HepG2 (cell line): ENCODE measurements at regions not wholly inside any gene's neighbourhood (a gene's known extent, or its start where the extent isn't known, plus 50 kb on each side); places are given as distances from the start of the nearest gene placed in this dataset.

Experiments
- ATAC-seq: fragments of 200-7000 bp; cut with Tn5 transposase; 3 replicates; pipeline ENCODE4 v1.9.1; 2020; ENCODE audit warnings: mild to moderate bottlenecking, moderate library complexity
- BruUV-seq: library from RNA; stranded (reverse); fragments of 400-500 nt; replicated peaks from 2 replicates; lab custom pipeline; 2021; lab: Mats Ljungman, UMichigan
- CTCF ChIA-PET: fragments of 300-600 bp; formaldehyde crosslinking; extraction: SDS; loops from one replicate; lab custom pipeline; 2021; ENCODE audit warnings: low total read pairs, inconsistent platforms, low intra/inter-chr PET ratio; lab: Yijun Ruan, JAX
- POLR2A ChIA-PET: fragments of 350-600 bp; sonication (Branson Sonifier 250); formaldehyde crosslinking; loops from one replicate; lab custom pipeline; 2020; ENCODE audit warnings: antibody characterized with exemption, inconsistent platforms; lab: Yijun Ruan, JAX
- DNase-seq: peaks from one replicate; pipeline ENCODE4 v3.0.0-alpha.2; 2015; ENCODE audit warnings: low spot score
- FAIRE-seq: peaks from 3 replicates; lab custom pipeline; 2011; peaks lifted over from hg19 to GRCh38; lab: Jason Lieb, UNC
- H2AFZ ChIP-seq: one replicate; pipeline ENCODE4 v1.6.1; 2011; ENCODE audit warnings: low read length, inconsistent platforms
- H3K27ac ChIP-seq: fragments of 300-600 bp; 3 replicates; pipeline ENCODE4 v1.8.0; 2011; ENCODE audit warnings: mixed run types, mild to moderate bottlenecking, mixed read lengths, low read length, inconsistent platforms; ENCODE audit not compliant: insufficient read depth; ENCODE audit errors: extremely low read length
- H3K27me3 ChIP-seq, 2 experiments: fragments of 200-600 bp in 1 of 2; 2 replicates in 1 of 2; 3 replicates in 1 of 2; pipeline versions ENCODE4 v1.6.0 to v1.8.0; 2011; ENCODE audit warnings: low read length in 2 of 2, mild to moderate bottlenecking in 2 of 2, moderate library complexity in 2 of 2, inconsistent platforms in 1 of 2; ENCODE audit not compliant: insufficient read depth in 2 of 2, control insufficient read depth in 1 of 2
- H3K36me3 ChIP-seq, 2 experiments: fragments of 200-600 bp in 1 of 2; replicated peaks in 1 of 2; 2 replicates in 1 of 2; 3 replicates in 1 of 2; pipeline versions ENCODE4 v1.5.1 to v1.8.0; 2011; ENCODE audit warnings: low read length in 2 of 2, inconsistent platforms in 1 of 2; ENCODE audit not compliant: insufficient read depth in 2 of 2, control insufficient read depth in 1 of 2
- H3K4me1 ChIP-seq: 2 replicates; pipeline ENCODE4 v1.5.1; 2012; ENCODE audit warnings: low read length, inconsistent platforms; ENCODE audit not compliant: insufficient read depth
- H3K4me2 ChIP-seq: 2 replicates; pipeline ENCODE4 v1.6.0; 2011; ENCODE audit warnings: low read depth, low read length, inconsistent platforms
- H3K4me3 ChIP-seq, 3 experiments: fragments of 200-600 bp in 1 of 3; sonication (generic), shearing (Covaris generic) in 1 of 3; replicated peaks in 1 of 3; 2 replicates each; pipeline ENCODE4 v1.5.1; 2011 to 2016; ENCODE audit warnings: low read length in 3 of 3, inconsistent platforms in 2 of 3, low read depth in 2 of 3, mild to moderate bottlenecking in 2 of 3, control low read depth in 1 of 3, mixed read lengths in 1 of 3; ENCODE audit not compliant: insufficient read depth in 1 of 3
- H3K79me2 ChIP-seq: one replicate; pipeline ENCODE4 v1.6.1; 2011; ENCODE audit warnings: low read length, inconsistent platforms; ENCODE audit not compliant: insufficient read depth
- H3K9ac ChIP-seq: 2 replicates; pipeline ENCODE4 v1.6.0; 2011; ENCODE audit warnings: mild to moderate bottlenecking, low read depth, low read length, inconsistent platforms; ENCODE audit not compliant: insufficient read depth
- H3K9me3 ChIP-seq: 2 replicates; pipeline ENCODE4 v1.5.1; 2012; ENCODE audit warnings: mild to moderate bottlenecking, low read length
- H4K20me1 ChIP-seq: 2 replicates; pipeline ENCODE4 v1.6.0; 2011; ENCODE audit warnings: inconsistent platforms, mild to moderate bottlenecking, low read length, moderate library complexity; ENCODE audit not compliant: insufficient read depth
- ARNT ChIP-seq: fragments of 450-650 bp; IDR thresholded peaks from 2 replicates; pipeline ENCODE4 v1.6.1; 2017
- ATF3 ChIP-seq: sonication (generic); formaldehyde crosslinking; IDR thresholded peaks from 2 replicates; pipeline ENCODE4 v1.4.0; 2020; ENCODE audit warnings: missing genetic modification reagents
- GATAD1 ChIP-seq: IDR thresholded peaks from 2 replicates; pipeline ENCODE4 v1.6.1; 2016; ENCODE audit warnings: missing genetic modification reagents, missing compliant biosample characterization
- GTF3A ChIP-seq: sonication (generic); formaldehyde crosslinking; conservative IDR thresholded peaks from 2 replicates; pipeline ENCODE4 v1.4.0; 2020; ENCODE audit warnings: mild to moderate bottlenecking, missing genetic modification reagents
- GZF1 ChIP-seq: sonication (generic); formaldehyde crosslinking; IDR thresholded peaks from 2 replicates; pipeline ENCODE4 v1.5.1; 2020; ENCODE audit warnings: mild to moderate bottlenecking, missing genetic modification reagents
- NFKBIZ ChIP-seq: IDR thresholded peaks from 2 replicates; pipeline ENCODE4 v1.6.1; 2018; ENCODE audit warnings: missing genetic modification reagents, missing compliant biosample characterization
- SIN3B ChIP-seq: fragments of 150-350 bp; IDR thresholded peaks from 2 replicates; pipeline ENCODE4 v1.6.1; 2014; ENCODE audit warnings: low read length
- SMARCC2 ChIP-seq: fragments of 450-650 bp; IDR thresholded peaks from 2 replicates; pipeline ENCODE4 v1.6.1; 2017; ENCODE audit warnings: antibody characterized with exemption, mild to moderate bottlenecking
- THYN1 ChIP-seq: sonication (generic); formaldehyde crosslinking; IDR thresholded peaks from 2 replicates; pipeline ENCODE4 v1.8.1; 2023; ENCODE audit warnings: low read depth, mild to moderate bottlenecking, moderate library complexity, missing genetic modification reagents, borderline replicate concordance
- ZBTB1 ChIP-seq: sonication (generic); formaldehyde crosslinking; IDR thresholded peaks from 2 replicates; pipeline ENCODE4 v1.4.0; 2020; ENCODE audit warnings: missing genetic modification reagents, borderline replicate concordance
- ZNF513 ChIP-seq: sonication (generic); formaldehyde crosslinking; conservative IDR thresholded peaks from 2 replicates; pipeline ENCODE4 v1.5.0; 2020; ENCODE audit warnings: missing genetic modification reagents
- ZNF562 ChIP-seq: sonication (generic); formaldehyde crosslinking; IDR thresholded peaks from 2 replicates; pipeline ENCODE4 v1.8.0; 2022; ENCODE audit warnings: missing genetic modification reagents, borderline replicate concordance
- ZNF737 ChIP-seq: sonication (generic); formaldehyde crosslinking; IDR thresholded peaks from 2 replicates; pipeline ENCODE4 v1.5.0; 2020; ENCODE audit warnings: missing genetic modification reagents, mild to moderate bottlenecking, borderline replicate concordance
- ZNF768 ChIP-seq: sonication (generic); formaldehyde crosslinking; IDR thresholded peaks from 2 replicates; pipeline ENCODE4 v1.4.0; 2020; ENCODE audit warnings: missing genetic modification reagents
- WGBS: methylation state at CpG from one replicate; pipeline ENCODE4 v1.1.6; 2017; ENCODE audit warnings: low lambda C conversion rate; 5-methylcytosine and 5-hydroxymethylcytosine counted together
- in situ Hi-C: cut with HindIII; loops from 2 replicates; pipeline ENCODE4 v1.10.0; 2017; ENCODE audit warnings: low pct_unique_long_range_greater_than_20kb; ENCODE audit not compliant: extremely low pct_ligation_motif_present
- intact Hi-C: fragments of 100-400 bp; cut with micrococcal nuclease; formaldehyde crosslinking; loops from one replicate; pipeline ENCODE4 v1.10.0; 2022; ENCODE audit not compliant: unreplicated experiment
- TF ChIP-seq, protein P1 (sequence below): sonication (generic); formaldehyde crosslinking; IDR thresholded peaks from 2 replicates; pipeline ENCODE4 v1.4.0; 2020; ENCODE audit warnings: missing genetic modification reagents, borderline replicate concordance

- TF ChIP-seq THYN1 (CRISPR knock-in tag) (no peak), ZNF513 (CRISPR knock-in tag) (no peak), ATF3 (CRISPR knock-in tag) (no peak), NFKBIZ (CRISPR knock-in tag) (no peak), GZF1 (no peak), ZNF562 (CRISPR knock-in tag) (no peak), ARNT (no peak), ZNF737 (CRISPR knock-in tag) (no peak)
- TF ChIP-seq, protein P1, sequence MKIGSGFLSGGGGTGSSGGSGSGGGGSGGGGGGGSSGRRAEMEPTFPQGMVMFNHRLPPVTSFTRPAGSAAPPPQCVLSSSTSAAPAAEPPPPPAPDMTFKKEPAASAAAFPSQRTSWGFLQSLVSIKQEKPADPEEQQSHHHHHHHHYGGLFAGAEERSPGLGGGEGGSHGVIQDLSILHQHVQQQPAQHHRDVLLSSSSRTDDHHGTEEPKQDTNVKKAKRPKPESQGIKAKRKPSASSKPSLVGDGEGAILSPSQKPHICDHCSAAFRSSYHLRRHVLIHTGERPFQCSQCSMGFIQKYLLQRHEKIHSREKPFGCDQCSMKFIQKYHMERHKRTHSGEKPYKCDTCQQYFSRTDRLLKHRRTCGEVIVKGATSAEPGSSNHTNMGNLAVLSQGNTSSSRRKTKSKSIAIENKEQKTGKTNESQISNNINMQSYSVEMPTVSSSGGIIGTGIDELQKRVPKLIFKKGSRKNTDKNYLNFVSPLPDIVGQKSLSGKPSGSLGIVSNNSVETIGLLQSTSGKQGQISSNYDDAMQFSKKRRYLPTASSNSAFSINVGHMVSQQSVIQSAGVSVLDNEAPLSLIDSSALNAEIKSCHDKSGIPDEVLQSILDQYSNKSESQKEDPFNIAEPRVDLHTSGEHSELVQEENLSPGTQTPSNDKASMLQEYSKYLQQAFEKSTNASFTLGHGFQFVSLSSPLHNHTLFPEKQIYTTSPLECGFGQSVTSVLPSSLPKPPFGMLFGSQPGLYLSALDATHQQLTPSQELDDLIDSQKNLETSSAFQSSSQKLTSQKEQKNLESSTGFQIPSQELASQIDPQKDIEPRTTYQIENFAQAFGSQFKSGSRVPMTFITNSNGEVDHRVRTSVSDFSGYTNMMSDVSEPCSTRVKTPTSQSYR (CRISPR knock-in tag) = no peak
Measured at GRCh38 chr17:56739776-56740175, 93.9 kb downstream of the C17orf67 start (continued).

DNA sequence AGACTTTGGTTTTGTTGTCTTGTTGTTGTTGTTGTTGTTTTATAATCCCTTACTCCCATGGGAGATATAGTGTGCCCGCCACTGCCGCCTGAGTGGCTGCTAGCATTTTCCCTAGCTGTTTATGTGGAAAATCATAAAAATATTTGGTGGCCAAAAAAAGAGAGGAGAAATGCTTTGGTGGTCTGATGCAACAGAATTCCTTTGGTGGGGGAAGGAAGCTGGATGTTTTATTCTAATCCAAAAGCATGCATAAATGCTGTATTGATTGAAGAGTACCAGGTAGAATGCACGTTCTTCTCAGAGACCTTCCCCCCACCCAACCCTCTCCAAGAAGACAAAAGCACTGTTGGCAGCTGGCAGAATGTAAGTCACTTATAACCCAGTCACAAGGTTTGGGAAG is 93.2 kb downstream of the C17orf67 start:
- Histone ChIP-seq H3K27ac (no peak overlapping the region), H3K9me3 (no peaks in the 10 kb centered on the region), H3K27me3 (peaks cover 0 to 30% of the 10 kb centered on the region in 2 experiments; a peak in 3 of 5 replicates), H3K4me2 (no peak overlapping the region), H2AFZ (no peak overlapping the region), H3K36me3 (no peaks in the 10 kb centered on the region), H3K4me3 (no peak overlapping the region), H3K9ac (no peak overlapping the region), H3K79me2 (no peaks in the 10 kb centered on the region), H4K20me1 (no peaks in the 10 kb centered on the region), H3K4me1 (no peaks in the 10 kb centered on the region)
- FAIRE-seq (no peak), ATAC-seq (no peak), DNase-seq (no peak)
- no TSS peak for BruUV-seq
- ChIA-PET CTCF (no interaction called here), POLR2A (no interaction called here)
- TF ChIP-seq GATAD1 (CRISPR knock-in tag) = no peak
- no peak for TF ChIP-seq ZBTB1 (CRISPR knock-in tag)
- no peak for TF ChIP-seq GTF3A
- TF ChIP-seq ZNF768 (CRISPR knock-in tag) = no peak
- TF ChIP-seq SIN3B = no peak
- TF ChIP-seq SMARCC2 = no peak
- intact Hi-C loops (no loop called here), in situ Hi-C loops (no loop called here)
- WGBS = 37% methylated on average over 3 of the region's 3 CpGs
